ENCODE measurements at regions not wholly inside any gene's neighbourhood (a gene's known extent, or its start where the extent isn't known, plus 50 kb on each side); places are given as distances from the start of the nearest gene placed in this dataset.

- no peak for DNase-seq (ENCODE audit: low read depth)
- no peak overlapping the region for H3K4me3 ChIP-seq (replicated peaks; ENCODE audit: low read depth, low read length)
- TF ChIP-seq, protein P1, sequence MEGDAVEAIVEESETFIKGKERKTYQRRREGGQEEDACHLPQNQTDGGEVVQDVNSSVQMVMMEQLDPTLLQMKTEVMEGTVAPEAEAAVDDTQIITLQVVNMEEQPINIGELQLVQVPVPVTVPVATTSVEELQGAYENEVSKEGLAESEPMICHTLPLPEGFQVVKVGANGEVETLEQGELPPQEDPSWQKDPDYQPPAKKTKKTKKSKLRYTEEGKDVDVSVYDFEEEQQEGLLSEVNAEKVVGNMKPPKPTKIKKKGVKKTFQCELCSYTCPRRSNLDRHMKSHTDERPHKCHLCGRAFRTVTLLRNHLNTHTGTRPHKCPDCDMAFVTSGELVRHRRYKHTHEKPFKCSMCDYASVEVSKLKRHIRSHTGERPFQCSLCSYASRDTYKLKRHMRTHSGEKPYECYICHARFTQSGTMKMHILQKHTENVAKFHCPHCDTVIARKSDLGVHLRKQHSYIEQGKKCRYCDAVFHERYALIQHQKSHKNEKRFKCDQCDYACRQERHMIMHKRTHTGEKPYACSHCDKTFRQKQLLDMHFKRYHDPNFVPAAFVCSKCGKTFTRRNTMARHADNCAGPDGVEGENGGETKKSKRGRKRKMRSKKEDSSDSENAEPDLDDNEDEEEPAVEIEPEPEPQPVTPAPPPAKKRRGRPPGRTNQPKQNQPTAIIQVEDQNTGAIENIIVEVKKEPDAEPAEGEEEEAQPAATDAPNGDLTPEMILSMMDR (IDR thresholded peaks at IDR 0.05; ENCODE audit: low read length, missing control alignments): no peak
These were observed 300.0 kb upstream of the CHAC2 start for GRCh38 chr2:53467467-53468180.

DNA sequence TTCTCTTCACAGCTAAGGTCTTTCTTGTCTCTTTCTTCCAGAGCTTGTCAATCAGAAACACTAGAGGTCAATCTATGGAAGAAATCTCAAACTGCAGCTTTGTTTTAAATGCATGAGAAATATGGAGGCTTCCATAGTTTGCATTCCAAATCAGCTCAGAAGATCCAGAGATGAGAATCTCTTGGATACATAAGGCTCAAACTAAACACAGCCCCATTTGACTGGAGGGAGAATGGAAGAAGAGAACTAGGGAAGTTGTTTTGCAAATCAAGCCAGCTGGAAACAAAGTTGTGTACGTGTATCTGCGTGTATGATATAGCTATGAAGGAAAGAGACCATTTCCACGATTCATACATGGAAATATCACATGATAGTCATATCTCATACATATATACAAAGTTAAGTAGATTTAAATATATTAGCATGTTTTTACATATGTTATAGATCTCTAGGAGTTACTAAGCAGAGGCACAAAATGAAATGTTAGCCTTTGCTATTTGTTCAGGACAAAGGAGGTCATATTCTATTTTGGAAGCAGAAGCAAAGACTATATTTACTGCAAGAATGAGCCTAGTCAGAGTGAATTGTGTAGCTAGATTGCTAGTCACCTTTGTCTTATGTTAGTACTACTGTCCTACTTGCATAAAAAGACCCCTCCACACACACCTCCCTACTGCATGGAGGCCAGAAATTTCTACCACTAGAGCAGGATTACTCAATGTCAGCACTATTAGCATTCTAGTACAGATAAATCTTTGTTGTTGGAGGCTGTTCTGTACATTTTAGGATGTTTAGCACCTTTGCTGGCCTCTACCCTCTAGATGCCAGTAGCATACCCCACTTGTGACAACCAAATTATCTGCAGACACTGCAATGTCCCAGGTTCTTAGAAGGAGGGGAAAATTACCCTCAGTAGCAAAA, 303.5 kb upstream of the CHAC2 start:
- TF ChIP-seq, protein P1 (IDR thresholded peaks at IDR 0.05; ENCODE audit: low read length, missing control alignments): no peak
- H3K4me3 ChIP-seq (replicated peaks; ENCODE audit: low read depth, low read length): no peak overlapping the region

GRCh38 chr2:53460937-53461336, 306.7 kb upstream of the CHAC2 start:
- TF ChIP-seq, protein P1 (IDR thresholded peaks at IDR 0.05; ENCODE audit: low read length, missing control alignments): no peak
- DNase-seq (ENCODE audit: low read depth): no peak
- no peak overlapping the region for H3K4me3 ChIP-seq (replicated peaks; ENCODE audit: low read depth, low read length)

More for the DNA sequence above, 303.5 kb upstream of the CHAC2 start:
- DNase-seq (ENCODE audit: low read depth): no peak

GRCh38 chr2:53460347-53460746, 307.3 kb upstream of the CHAC2 start:
- DNase-seq (ENCODE audit: low read depth): no peak
- TF ChIP-seq, protein P1 (IDR thresholded peaks at IDR 0.05; ENCODE audit: low read length, missing control alignments): no peak
- no peak overlapping the region for H3K4me3 ChIP-seq (replicated peaks; ENCODE audit: low read depth, low read length)

GRCh38 chr2:53455094-53455493, 312.5 kb upstream of the CHAC2 start:
- DNase-seq (ENCODE audit: low read depth): no peak
- H3K4me3 ChIP-seq (replicated peaks; ENCODE audit: low read depth, low read length): no peak overlapping the region
- TF ChIP-seq, protein P1 (IDR thresholded peaks at IDR 0.05; ENCODE audit: low read length, missing control alignments): no peak

GRCh38 chr2:53452957-53453748, 314.5 kb upstream of the CHAC2 start:
- TF ChIP-seq, protein P1 (IDR thresholded peaks at IDR 0.05; ENCODE audit: low read length, missing control alignments): no peak
- H3K4me3 ChIP-seq (replicated peaks; ENCODE audit: low read depth, low read length): no peak overlapping the region
- no peak for DNase-seq (ENCODE audit: low read depth)
